ENCODE measurements at regions not wholly inside any gene's neighbourhood (a gene's known extent, or its start where the extent isn't known, plus 50 kb on each side); places are given as distances from the start of the nearest gene placed in this dataset.

GRCh38 chr1:116819081-116819480, 64.9 kb downstream of the CD2 start:
- DNase-seq (ENCODE audit: low spot score) = no peak

DNA sequence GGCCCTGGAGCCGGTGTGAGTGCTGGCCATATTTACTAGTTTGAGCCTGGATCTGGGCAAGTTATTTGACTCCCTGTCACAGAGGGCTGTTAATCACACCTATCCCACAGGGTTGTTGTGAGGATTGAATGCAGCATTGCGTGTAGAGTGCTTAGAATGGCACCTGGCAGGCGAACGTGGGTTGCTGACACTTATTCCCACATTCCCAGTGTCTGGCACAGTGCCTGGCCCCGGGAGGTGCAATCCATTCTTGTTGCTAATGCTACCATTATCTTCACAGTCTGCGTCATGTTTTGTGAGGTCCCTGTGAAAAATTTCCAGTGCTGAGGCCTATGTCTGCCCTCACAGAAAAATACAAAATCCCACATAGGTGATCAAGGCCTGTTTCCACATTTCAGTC, 66.1 kb downstream of the CD2 start:
- DNase-seq (ENCODE audit: low spot score) = peak; percentile 53

- no peak for DNase-seq (ENCODE audit: low spot score)
Measured at GRCh38 chr1:116821763-116822162, 67.5 kb downstream of the CD2 start.

GRCh38 chr1:116824631-116825206, 70.5 kb downstream of the CD2 start:
- DNase-seq (ENCODE audit: low spot score) = no peak

GRCh38 chr1:116825207-116825719, 71.0 kb downstream of the CD2 start:
- peak; percentile 10 for DNase-seq (ENCODE audit: low spot score)

- no peak for DNase-seq (ENCODE audit: low spot score)
Measured at GRCh38 chr1:116825720-116826438, 71.6 kb downstream of the CD2 start.

GRCh38 chr1:116826818-116827606, 72.8 kb downstream of the CD2 start:
- no peak for DNase-seq (ENCODE audit: low spot score)

DNA sequence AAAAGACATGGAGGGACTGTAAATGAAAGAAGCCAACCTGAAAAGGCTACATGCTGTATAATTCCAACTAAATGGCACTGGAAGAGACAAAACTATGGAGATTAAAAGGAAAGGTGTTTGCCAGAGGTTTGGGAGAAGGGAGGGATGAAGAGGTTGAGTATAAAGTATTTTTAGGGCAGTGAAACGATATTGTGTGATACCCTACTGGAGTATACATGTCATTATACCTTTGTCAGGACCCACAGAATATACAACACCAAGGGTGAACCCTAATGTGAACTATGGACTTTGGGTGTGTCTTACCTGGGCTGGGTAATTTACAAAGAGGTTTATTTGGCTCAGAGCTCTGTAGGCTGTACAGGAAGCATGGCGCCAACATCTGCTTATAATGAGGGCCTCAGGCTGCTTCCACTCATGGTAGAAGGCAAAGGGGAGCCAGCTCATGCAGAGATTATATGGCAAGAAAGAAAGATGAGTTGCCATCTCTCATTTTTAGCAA, 73.4 kb downstream of the CD2 start:
- DNase-seq (ENCODE audit: low spot score) = no peak

DNA sequence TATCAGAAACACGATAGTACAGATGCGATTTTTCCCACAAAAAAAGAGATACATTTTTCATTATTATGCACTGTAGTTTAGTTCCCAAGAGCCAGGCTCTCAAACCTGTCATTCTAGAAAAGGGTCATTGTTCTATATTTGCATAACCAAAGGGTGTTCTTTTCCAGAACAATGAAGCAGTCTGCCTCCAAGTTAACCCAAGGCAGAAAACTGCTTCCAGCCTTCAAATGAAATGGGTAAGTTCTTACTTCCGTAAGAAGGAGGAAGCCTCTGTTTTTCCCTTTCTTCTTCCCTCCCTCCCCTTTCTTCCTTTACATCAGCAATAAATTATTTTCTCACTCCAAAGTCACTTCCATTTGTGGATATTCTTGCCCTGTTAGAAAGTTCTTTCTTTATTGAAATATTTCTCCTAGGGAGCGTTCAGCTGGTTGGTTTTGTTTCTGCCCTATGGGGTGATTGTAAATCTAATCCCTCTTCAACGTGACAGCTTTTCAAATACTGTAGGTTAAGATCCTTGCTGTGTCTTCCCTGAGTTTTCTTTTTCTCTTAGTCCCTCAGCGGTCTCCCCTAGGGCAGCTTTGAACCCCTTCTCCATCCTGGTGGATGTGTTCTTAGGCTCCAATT, 77.3 kb upstream of the PTGFRN start:
- DNase-seq (ENCODE audit: low spot score) = no peak

DNA sequence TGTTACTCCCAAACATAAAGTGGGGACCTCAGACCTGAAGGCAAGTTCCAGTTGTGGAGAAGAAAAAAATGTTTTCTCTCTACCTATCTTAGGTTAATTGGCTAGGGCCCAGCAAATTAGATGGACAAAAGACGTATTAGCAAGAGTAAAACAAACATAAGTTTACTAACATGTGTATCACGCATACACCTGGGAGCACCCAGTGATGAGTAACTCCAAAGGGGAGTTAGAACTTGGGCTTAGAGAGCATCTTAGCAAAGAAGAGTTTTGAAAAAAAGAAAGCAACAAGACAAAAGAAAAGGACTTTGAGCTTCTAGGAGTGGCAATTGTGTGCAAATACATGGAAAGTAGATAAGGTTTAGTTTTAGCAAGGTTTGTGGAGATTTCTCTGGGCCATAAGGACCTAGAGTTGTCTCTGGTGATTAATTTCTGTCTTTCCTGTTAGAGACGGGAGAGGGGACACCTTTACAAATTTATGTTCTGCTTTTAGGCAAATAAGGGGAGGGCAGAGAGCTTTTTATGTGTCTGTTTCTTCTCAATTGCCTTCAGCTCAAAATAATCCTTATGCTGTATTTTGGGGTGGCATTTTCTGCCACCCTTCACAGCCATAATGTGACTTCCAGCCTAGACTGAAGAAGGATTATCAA, 76.7 kb upstream of the PTGFRN start:
- no peak for DNase-seq (ENCODE audit: low spot score)

DNA sequence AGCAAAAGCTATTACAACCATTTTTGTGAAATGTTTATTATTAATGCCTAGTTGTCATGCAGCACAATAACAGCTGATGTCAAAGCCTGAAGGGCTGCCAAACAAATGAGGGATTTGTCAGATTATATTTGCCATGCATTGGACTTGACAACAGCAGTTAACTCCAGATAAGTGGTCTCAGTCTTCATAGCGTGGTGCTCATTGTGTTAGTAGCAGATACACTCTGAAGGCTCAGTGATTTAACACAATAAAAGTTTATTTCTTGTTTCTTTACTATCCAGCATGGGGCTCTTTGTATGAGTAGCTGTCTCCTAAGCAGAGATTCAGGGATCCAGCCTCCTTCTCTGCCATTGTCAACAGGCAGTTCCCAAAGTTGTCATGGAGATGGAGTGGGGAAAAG, 76.0 kb upstream of the PTGFRN start:
- no peak for DNase-seq (ENCODE audit: low spot score)

GRCh38 chr1:116834595-116834994, 75.1 kb upstream of the PTGFRN start:
- DNase-seq (ENCODE audit: low spot score) = no peak

DNA sequence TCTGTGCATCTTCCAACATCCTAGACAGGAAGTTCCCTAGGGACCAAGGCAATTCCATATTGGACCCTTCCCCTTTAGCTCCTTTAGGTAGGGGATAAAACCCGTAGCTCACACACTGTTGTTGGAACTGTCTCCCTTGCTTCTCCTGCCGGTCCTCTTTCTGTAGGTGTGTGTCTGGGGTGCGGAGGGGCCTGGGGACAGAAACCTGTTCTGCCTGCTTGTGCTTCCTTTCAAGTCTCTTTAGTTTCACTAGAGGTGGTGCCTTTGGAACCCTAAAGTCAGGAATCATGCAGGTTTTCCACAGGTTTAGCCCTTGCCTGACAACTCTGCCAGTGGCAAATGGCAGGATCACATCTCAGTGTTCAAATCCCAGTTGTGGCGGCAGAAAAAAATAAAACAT, 74.6 kb upstream of the PTGFRN start:
- no peak for DNase-seq (ENCODE audit: low spot score)

GRCh38 chr1:116836099-116836498, 73.6 kb upstream of the PTGFRN start:
- no peak for DNase-seq (ENCODE audit: low spot score)

DNA sequence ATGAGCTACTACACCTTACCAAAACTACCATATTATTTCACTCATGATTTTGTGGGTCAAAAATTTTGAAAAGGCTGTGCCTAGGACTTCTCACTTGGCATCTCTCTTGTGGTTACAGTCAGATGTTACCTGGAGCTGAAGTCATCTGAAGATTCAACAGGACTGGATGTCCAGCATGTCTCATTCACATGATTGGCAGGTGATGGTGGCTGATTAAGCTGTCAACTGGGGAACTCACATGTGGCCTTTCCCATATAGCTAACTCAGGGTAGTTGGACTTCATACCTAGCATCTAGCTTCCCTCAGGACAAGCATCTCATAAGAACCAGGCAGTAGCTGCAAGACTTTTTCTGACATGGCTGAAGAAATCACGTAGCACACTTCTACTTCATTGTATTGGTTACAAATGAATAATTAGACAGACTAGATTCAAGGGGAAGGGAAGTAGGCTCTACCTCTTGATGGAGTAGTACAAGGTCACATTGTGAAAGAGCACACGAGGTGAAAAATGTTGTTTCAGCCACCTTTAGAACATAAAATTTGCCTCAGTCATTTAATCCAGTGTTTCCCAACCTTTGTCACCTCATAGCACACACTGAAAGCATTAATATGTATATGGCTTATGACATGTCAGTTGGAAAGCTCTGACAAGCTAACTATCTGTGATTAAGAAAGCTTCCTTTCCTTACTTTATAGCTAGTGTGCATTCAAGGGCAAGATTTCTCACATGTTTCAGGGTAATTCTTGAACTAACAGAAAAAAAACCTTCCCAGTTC, 68.0 kb upstream of the PTGFRN start:
- DNase-seq (ENCODE audit: low spot score) = no peak

GRCh38 chr1:116842654-116843053, 67.1 kb upstream of the PTGFRN start:
- DNase-seq (ENCODE audit: low spot score) = no peak

GRCh38 chr1:116844775-116845174, 64.9 kb upstream of the PTGFRN start:
- DNase-seq (ENCODE audit: low spot score) = no peak

DNA sequence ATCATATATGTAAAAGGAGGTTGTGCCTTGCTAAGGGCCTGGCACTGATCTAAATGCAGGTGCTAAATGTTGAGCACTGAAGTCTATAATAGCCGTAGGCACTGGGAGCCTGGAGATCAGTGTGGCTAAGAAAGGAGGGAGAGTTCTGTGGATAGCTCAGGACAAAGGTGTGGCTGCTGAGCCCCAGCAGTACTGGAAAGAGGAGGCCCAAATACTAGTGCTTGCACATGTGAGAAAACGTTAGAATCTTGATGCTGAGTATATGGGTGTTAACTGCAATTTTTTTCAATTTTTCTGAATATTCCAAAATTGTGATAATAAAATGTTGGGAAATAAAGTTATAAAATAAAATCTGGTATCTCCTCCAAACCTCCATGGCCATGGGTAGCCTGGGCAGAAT, 62.5 kb upstream of the PTGFRN start:
- DNase-seq (ENCODE audit: low spot score) = no peak

DNA sequence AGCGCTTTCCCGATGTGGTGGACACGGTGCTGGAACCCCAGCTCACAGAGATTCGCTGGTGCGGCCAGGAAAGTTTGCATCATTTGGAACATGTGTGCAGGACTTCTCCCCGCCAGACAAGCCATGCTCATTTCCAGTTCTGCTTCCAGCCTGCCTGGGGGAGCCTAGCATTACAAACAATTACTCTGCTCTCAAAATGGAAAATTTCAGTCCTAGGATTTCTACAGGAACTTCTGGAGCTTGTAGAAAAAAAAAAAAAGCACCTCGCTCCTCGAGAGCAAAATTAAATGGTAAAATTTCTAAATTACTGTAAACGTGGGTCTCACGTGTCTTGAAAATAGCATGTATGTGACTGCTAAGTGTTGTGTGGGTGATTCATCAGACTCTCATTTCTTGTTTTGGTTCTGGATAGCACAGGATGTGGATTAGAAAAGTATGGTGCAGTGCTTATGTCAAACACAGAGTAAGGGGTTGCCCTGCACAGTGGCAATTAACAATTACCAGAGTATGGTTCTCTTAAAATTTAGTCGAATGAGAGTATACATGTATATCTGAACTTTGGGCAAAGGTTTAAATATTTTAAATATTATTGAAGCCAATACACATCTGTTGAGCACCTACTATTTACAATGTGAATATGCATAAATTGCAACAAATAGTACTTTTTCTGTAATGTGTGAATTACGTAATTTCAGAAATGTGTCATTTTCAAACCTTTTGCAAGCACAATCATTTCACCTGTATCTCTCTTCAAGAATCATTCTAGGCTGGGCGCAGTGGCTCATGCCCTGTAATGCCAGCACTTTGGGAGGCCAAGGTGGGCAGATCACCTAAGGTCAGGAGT, 61.8 kb upstream of the PTGFRN start:
- peak; percentile 67 for DNase-seq (ENCODE audit: low spot score)

DNA sequence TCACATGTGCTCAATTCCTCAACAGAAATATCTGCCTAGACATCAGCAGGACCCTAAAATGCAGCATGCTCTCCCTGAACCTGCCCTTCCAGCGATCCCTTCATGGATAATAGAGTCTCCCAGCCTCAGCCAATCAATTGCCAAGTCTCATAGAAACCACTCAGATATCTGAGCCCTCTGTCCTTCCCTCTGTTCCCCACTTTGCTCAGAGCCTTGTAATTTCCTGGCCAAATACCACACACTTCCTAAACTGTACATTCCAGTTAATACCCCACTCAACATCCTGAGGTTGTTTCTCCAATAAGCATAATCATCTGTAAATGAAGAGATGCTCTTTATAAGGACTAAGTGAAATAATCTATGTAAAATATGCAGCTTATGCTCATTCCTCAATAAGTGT, 59.3 kb upstream of the PTGFRN start:
- no peak for DNase-seq (ENCODE audit: low spot score)
